Right lobe of liver (tissue), 4 donors: ENCODE measurements at regions not wholly inside any gene's neighbourhood (a gene's known extent, or its start where the extent isn't known, plus 50 kb on each side); places are given as distances from the start of the nearest gene placed in this dataset.

Experiments
- CTCF ChIP-seq, 4 donors: fragments of 200-600 bp in 3 of 4; fragments of 450-650 bp in 1 of 4; IDR thresholded peaks; one replicate each; pipeline versions ENCODE4 v1.5.1 to v1.8.0; 2016 to 2022; ENCODE audit warnings: antibody characterized with exemption in 4 of 4, mild to moderate bottlenecking in 2 of 4
- POLR2A ChIP-seq: fragments of 450-650 bp; IDR thresholded peaks from one replicate; pipeline ENCODE4 v1.6.1; 2017; ENCODE audit warnings: antibody characterized with exemption, mild to moderate bottlenecking
- donor health status: DM: no; HTN: no; CAD: no.
- donor health status: DM: no; HTN: no; CAD: no.
- donor health status: DM: no; HTN: yes; CAD: no.

GRCh38 chr3:187850258-187850921 lies 105.1 kb upstream of the BCL6 start:
- TF ChIP-seq CTCF (IDR thresholded peaks at IDR 0.05) (no peak), POLR2A (no peak)
